Heart right ventricle (tissue), 16 donors: ENCODE measurements at regions not wholly inside any gene's neighbourhood (a gene's known extent, or its start where the extent isn't known, plus 50 kb on each side); places are given as distances from the start of the nearest gene placed in this dataset.

Source experiments
- ATAC-seq, 8 donors: fragments of 200-7000 bp; cut with Tn5 transposase; one replicate each; pipeline ENCODE4 v1.9.1; 2020; ENCODE audit warnings: mild to moderate bottlenecking in 8 of 8, moderate library complexity in 8 of 8, moderate number of reproducible peaks in 1 of 8
- DNase-seq, 2 donors: peaks; one replicate each; pipeline ENCODE4 v3.0.0-alpha.2; 2020
- H3K27ac ChIP-seq, 10 donors: fragments of 200-600 bp; sonication (generic) in 2 of 10; one replicate each; pipeline versions ENCODE4 v1.5.0 to v1.8.0; 2020 to 2022; ENCODE audit warnings: mild to moderate bottlenecking in 3 of 10
- H3K27me3 ChIP-seq, 7 donors: fragments of 200-600 bp; one replicate each; pipeline ENCODE4 v1.8.0; 2021 to 2022; ENCODE audit warnings: mild to moderate bottlenecking in 2 of 7
- H3K36me3 ChIP-seq, 9 donors: fragments of 200-600 bp; sonication (generic) in 1 of 9; one replicate each; pipeline versions ENCODE4 v1.5.0 to v1.8.0; 2020 to 2022; ENCODE audit warnings: mild to moderate bottlenecking in 2 of 9
- H3K4me1 ChIP-seq, 9 donors: fragments of 200-600 bp; sonication (generic) in 1 of 9; one replicate each; pipeline versions ENCODE4 v1.5.0 to v1.8.0; 2020 to 2022; ENCODE audit warnings: mild to moderate bottlenecking in 4 of 9
- H3K4me3 ChIP-seq, 10 donors: fragments of 200-600 bp; sonication (generic) in 2 of 10; one replicate each; pipeline versions ENCODE4 v1.5.0 to v1.8.0; 2020 to 2022; ENCODE audit warnings: mild to moderate bottlenecking in 7 of 10, moderate library complexity in 2 of 10
- H3K9me3 ChIP-seq, 11 donors: fragments of 200-600 bp in 10 of 11; sonication (generic) in 2 of 11; one replicate each; pipeline versions ENCODE4 v1.5.0 to v1.8.0; 2013 to 2022; ENCODE audit warnings: mild to moderate bottlenecking in 2 of 11, control low read depth in 1 of 11, moderate library complexity in 1 of 11
- WGBS, 2 donors: extraction: QIAGEN DNeasy Blood & Tissue Kit; methylation state at CpG; one replicate each; pipeline ENCODE4 v1.1.7; 2013; ENCODE audit warnings: inconsistent platforms in 1 of 2; 5-methylcytosine and 5-hydroxymethylcytosine counted together
- intact Hi-C, 10 donors: fragments of 100-400 bp; cut with DNase I; formaldehyde crosslinking; loops; one replicate each; pipeline versions ENCODE4 v1.11.1 to v1.14.2; 2022
- TF ChIP-seq, protein P1 (sequence below), 9 donors: fragments of 200-600 bp; sonication (generic) in 2 of 9; IDR thresholded peaks; one replicate each; pipeline versions ENCODE4 v1.5.0 to v1.8.0; 2021 to 2022; ENCODE audit warnings: antibody characterized with exemption in 9 of 9, mild to moderate bottlenecking in 5 of 9, moderate library complexity in 1 of 9
- donor health status: Arrhythmogenic right ventricular cardiomyopathy.
- donor health status: ischemic (EF 13 %, LVEDD 7.1; RV severe dilation, severe dysfunction).
- donor health status: healthy with polysubstance abuse.
- donor health status: DM: no; HTN: yes; CAD: no.
- donor health status: DM: no; HTN: no; CAD: no.
- donor health status: ischemic (EF 25% LVEDD 6.9; RV normal size, moderate dysfunction).
- donor health status: ischemic (EF 25% LVEDD 5.7; RV mildly dilated, moderate dysfunction).
- donor health status: healthy.
- donor health status: DM: yes; HTN: yes; CAD: no.
- donor health status: Ischemic cardiomyopathy.
- donor health status: ischemic (EF 35%, LVEDD 5.7; RV mildly dilated, moderate dysfunction).
- donor health status: nonischemic (EF 11% LVEDD 7.7; RV severe dilation, severe dysfunction).
- donor health status: DM: yes; HTN: yes; CAD: no.
- donor health status: PGD.
- donor health status: ischemic (EF 29% LVEDD 5.4; RV normal size, mild dysfunction).
- donor health status: nonischemic (EF 23%, LVEDD 6.1; RV moderate dilation, normal function).

- no peak overlapping the region for H3K27ac ChIP-seq
- TF ChIP-seq, protein P1, sequence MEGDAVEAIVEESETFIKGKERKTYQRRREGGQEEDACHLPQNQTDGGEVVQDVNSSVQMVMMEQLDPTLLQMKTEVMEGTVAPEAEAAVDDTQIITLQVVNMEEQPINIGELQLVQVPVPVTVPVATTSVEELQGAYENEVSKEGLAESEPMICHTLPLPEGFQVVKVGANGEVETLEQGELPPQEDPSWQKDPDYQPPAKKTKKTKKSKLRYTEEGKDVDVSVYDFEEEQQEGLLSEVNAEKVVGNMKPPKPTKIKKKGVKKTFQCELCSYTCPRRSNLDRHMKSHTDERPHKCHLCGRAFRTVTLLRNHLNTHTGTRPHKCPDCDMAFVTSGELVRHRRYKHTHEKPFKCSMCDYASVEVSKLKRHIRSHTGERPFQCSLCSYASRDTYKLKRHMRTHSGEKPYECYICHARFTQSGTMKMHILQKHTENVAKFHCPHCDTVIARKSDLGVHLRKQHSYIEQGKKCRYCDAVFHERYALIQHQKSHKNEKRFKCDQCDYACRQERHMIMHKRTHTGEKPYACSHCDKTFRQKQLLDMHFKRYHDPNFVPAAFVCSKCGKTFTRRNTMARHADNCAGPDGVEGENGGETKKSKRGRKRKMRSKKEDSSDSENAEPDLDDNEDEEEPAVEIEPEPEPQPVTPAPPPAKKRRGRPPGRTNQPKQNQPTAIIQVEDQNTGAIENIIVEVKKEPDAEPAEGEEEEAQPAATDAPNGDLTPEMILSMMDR (IDR thresholded peaks at IDR 0.05): no peak
- DNase-seq (no peak), ATAC-seq (no peak)
- no peak overlapping the region for H3K4me3 ChIP-seq
- H3K4me1 ChIP-seq: no peaks in the 10 kb centered on the region
- WGBS, 2 donors: 81 to 85% methylated on average over 11 of the region's 11 CpGs
- intact Hi-C loops: no loop called here
- peaks cover 0 to 49% (median 4%) of the 10 kb centered on the region in 11 donors for H3K9me3 ChIP-seq
- H3K36me3 ChIP-seq: no peaks in the 10 kb centered on the region
- no peaks in the 10 kb centered on the region for H3K27me3 ChIP-seq
Measured at GRCh38 chr6:165002866-165003265, 306.5 kb downstream of the C6orf118 start.

DNA sequence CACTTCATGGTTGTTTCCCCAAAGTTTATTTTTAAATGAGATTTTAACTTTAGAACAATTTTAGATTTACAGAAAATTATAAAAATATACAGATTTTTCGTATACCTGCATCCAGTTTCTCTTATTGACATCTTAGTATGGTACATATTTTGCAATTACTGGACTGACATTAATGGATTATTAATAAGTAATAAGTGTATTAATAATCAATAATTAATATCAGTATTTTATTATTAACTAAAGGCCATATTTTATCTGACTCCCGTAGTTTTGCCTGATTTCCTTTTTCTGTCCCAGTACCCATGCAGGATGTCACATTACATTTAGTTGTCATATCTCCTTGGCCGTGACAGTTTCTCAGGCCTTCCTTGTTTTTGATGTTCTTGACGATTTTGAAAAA lies 307.0 kb downstream of the C6orf118 start:
- TF ChIP-seq, protein P1 (IDR thresholded peaks at IDR 0.05): no peak
- H3K27ac ChIP-seq: no peak overlapping the region
- 86 to 96% methylated on average over 4 of the region's 4 CpGs for WGBS, 2 donors
- H3K36me3 ChIP-seq: no peaks in the 10 kb centered on the region
- H3K9me3 ChIP-seq: peaks cover 0 to 49% (median 4%) of the 10 kb centered on the region in 11 donors
- H3K4me3 ChIP-seq: no peak overlapping the region
- ATAC-seq (no peak), DNase-seq (no peak)
- intact Hi-C loops: no loop called here
- no peaks in the 10 kb centered on the region for H3K27me3 ChIP-seq
- no peaks in the 10 kb centered on the region for H3K4me1 ChIP-seq

DNA sequence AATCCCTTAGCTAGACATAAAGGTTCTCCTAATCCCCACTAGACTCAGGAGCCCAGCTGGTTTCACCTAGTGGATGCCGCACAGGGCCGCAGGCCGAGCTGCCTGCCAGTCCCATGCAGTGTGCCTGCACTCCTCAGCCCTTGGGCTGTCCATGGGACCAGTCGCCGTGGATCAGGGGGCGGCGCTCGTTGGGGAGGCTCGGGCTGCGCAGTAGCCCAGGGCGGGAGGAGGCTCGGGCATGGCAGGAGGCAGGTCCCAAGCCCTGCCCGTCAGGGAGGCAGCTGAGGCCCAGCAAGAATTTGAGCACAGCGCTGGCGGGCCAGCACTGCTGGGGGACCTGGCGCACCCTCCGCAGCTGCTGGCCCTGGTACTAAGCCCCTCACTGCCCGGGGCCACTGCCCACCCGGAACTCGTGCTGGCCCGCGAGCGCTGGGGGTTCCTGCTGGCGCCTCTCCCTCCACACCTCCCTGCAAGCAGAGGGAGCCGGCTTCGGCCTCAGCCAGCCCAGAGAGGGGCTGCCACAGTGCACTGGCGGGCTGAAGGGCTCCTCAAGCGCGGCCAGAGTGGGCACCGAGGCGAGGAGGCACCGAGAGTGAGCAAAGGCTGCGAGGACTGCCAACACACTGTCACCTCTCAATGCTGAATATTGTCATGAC lies 307.8 kb downstream of the C6orf118 start:
- 93 to 96% methylated on average over 33 of the region's 33 CpGs for WGBS, 2 donors
- TF ChIP-seq, protein P1 (IDR thresholded peaks at IDR 0.05): no peak
- Histone ChIP-seq H3K27me3 (no peaks in the 10 kb centered on the region), H3K4me3 (no peak overlapping the region), H3K36me3 (no peaks in the 10 kb centered on the region), H3K27ac (no peak overlapping the region), H3K4me1 (no peaks in the 10 kb centered on the region), H3K9me3 (peaks cover 0 to 43% (median 4%) of the 10 kb centered on the region in 11 donors)
- intact Hi-C loops: no loop called here
- ATAC-seq: no peak
- no peak for DNase-seq

GRCh38 chr6:164998297-164998696 lies 311.1 kb downstream of the C6orf118 start:
- Histone ChIP-seq H3K4me3 (no peak overlapping the region), H3K27ac (no peak overlapping the region), H3K36me3 (no peaks in the 10 kb centered on the region), H3K9me3 (peaks cover 0 to 25% (median 0%) of the 10 kb centered on the region in 11 donors), H3K27me3 (no peaks in the 10 kb centered on the region), H3K4me1 (no peaks in the 10 kb centered on the region)
- 88% methylated on average over 8 of the region's 8 CpGs for WGBS, 2 donors
- no peak for DNase-seq
- intact Hi-C loops: no loop called here
- TF ChIP-seq, protein P1 (IDR thresholded peaks at IDR 0.05): no peak
- ATAC-seq: no peak
